EH (cell line): ENCODE measurements at regions not wholly inside any gene's neighbourhood (a gene's known extent, or its start where the extent isn't known, plus 50 kb on each side); places are given as distances from the start of the nearest gene placed in this dataset.

Source experiments
- DNase-seq: peaks from one replicate; pipeline ENCODE4 v3.0.0-alpha.2; 2015; ENCODE audit warnings: low read depth

DNA sequence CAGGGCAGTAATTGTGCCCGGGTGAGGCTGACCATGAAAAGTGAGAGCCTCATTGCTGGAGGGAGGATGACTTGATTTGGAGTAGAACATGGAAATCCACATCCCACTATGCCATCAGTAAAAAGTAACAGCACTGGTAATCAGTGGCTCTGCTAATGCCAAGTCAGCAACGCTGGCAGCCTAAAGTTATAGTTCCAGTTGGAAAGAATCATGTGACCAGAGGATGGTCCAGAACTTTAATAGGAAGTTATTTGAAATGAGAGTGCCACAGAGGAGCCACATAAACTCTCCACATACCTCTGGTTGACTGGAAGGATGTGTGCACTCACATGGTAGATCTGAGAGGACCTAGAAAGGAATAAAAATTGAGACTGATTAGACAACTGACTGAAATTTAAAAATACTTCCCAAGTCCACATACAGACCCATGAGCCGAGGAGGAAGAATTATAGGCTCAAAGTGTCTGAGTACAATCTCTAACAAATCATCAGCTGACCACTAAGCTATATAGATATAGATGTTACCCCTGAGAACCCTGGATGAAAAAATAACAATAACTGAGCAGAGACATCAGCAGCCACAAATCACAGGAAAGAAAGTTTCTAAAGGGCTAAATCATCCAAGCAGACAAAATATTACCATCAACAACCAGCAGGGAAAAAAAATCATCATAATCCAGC lies 346.8 kb downstream of the STK39 start:
- DNase-seq = no peak

GRCh38 chr2:167898340-167898739 lies 349.1 kb downstream of the STK39 start:
- no peak for DNase-seq

DNA sequence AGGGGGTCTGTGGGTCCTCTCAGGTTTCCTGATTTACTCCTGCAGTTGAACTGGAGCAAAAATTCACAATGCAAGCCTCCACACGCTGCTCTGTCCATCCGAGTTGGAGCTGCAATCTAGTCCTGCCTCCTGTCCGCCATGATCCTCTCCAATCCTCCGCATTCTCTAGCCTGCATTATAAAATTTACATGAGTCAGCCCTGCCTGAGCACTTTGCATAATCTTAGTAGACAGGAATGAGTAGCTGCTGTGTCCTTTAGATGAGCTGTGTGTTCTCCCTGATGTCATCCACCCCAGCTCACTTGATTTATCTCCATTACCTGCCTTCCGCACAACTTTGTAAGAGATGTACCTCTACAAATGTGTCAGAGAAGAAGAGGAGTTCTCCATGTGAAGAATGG lies 355.6 kb downstream of the STK39 start:
- no peak for DNase-seq

GRCh38 chr2:167890739-167891138 lies 356.7 kb downstream of the STK39 start:
- DNase-seq = no peak

- DNase-seq = no peak
Measured at GRCh38 chr2:167880415-167880814, 367.0 kb downstream of the STK39 start.

DNA sequence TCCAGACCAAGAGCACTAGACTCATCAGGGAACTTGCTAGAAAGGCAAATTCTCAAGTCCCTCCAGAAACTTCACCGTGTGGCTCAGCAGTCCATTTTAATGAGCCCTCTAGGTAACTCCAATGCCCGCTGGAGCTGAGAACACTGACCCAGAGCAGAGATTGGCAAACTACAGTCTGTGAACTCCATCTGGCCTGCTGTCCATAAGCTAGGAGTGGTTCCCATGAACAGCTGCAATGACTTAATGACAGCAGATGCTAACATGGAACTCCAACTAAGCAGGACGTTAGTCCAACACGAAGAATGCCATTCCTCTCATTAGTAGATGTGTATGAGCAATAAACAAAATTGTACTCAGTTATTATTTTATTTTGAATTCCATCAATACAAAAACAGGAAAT lies 371.9 kb downstream of the STK39 start:
- DNase-seq = no peak

GRCh38 chr2:167874812-167875211 lies 372.6 kb downstream of the STK39 start:
- no peak for DNase-seq

DNA sequence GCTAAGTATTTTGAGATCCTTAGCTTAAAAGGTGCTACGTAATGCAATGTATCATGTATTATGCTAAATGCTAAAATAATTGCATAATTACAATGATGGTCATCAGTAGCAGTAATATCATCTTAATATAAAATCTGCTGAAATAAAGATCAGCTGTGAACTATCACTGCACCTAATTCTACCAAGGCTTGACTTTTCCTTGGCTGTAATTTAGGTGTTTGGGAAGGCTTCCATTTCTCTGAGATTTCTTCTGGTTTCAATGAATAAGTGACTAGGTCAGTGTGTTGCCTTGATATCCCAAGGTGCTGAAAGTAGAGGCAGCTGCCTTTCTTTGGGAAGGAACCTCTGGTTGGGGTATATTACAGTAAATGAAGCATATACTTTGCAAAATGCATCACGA lies 376.1 kb downstream of the STK39 start:
- DNase-seq = no peak

DNA sequence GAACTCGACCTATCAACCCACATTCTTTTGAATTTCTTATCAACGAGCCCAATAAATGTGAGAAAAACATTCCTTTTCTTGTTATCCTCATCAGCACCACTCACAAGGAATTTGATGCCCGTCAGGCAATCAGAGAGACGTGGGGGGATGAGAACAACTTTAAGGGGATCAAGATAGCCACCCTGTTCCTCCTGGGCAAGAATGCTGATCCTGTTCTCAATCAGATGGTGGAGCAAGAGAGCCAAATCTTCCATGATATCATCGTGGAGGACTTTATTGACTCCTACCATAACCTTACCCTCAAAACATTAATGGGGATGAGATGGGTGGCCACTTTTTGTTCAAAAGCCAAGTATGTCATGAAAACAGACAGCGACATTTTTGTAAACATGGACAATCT lies 378.2 kb downstream of the STK39 start:
- DNase-seq = no peak

- no peak for DNase-seq
Measured at GRCh38 chr2:167863377-167863776, 384.0 kb downstream of the STK39 start.

- DNase-seq = peak; percentile 19
Measured at GRCh38 chr2:167862782-167863181, 384.6 kb downstream of the STK39 start.

DNA sequence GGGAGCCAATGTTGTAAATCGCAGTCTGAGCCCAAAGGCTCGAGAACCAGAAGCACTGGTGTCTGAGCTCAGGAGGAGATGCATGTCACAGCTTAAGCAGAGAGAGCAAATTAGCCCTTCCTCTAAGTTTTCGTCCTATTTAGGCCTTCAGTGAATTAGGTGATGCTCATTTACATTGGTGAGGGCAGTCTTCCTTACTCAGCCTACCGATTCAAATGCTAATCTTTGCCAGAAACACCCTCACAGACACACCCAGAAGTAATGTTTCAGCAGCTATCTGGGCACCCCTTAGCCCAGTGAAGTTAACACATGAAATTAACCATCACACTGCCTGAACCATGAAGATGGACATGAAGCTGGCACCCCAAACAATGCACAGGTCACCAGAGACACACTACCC lies 385.1 kb downstream of the STK39 start:
- no peak for DNase-seq

GRCh38 chr2:167861574-167862193 lies 385.7 kb downstream of the STK39 start:
- no peak for DNase-seq

DNA sequence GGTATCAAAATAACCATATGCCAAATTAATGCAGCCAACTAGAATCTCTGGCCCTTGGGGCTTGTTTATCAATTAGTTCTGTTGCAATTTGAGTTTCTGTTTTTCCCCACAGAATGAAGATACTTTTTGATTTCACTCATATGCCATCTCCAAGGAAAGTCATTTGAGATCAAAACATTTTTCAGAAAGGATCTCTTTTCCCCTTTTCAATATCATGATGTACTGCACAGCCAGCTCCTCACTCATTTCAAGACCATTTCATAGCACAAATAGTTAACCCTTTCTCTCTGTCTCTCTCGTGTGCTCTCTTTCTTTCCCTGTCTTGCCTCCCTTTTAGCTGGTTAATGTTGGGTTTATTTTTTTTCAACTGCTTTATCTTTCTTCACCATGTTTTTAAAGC lies 387.3 kb downstream of the STK39 start:
- no peak for DNase-seq

- no peak for DNase-seq
Measured at GRCh38 chr2:167859676-167860075, 387.7 kb downstream of the STK39 start.

DNA sequence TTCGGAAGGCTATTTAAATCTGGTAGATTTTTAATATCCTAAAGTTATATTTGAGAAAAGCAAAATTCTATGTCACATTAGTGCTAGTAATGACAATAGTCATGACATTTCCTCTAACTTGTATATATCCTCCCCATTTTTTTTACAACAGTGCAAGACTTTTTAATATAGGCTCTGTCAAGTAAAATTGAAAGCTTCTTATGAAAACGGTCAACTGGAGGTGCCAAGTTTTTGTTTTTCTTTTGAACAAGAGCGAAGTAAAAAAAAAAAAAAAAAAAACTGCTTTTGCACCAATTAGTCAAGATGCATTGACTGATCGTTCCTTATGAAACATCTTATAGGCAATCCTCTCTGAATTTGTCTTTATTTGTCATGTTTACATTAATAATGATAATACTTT lies 389.3 kb downstream of the STK39 start:
- DNase-seq = no peak

DNA sequence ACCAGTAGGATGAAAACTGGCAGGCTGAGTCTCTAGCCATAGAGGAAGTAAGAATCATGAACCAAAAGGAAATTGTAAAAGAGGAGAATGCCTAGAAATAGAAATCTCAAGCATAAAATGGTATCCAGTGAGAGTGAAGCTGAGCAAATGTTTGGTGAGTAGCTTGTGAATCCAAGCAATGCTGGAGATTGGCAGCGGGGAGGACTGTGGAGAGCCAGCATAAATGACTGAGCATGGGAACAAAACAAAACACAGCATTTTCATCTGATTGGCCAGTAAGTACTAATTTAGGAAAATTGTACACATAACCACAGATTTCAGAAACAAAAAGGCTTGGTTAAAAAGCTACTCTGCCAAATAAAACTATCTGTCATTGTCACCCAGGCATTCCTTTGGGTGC lies 390.0 kb downstream of the STK39 start:
- DNase-seq = no peak

DNA sequence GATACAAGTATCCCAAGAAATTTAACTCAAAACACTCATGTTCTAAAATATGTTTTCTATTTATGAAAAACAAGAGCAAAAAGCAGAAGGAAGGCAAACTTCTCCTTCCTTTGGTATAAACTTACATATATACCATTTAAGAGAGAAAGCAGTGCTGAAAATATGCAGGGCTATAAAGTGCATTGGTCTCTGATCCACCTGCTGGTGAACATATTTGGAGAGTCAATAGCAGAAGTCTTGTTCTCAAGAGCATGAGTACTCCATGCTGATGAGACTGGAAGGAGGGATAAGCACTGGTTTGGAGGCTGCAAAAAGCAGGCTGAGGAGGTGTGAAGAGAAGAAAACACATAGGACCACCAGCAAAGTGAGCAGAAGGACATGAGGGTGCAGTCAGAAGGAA lies 391.2 kb downstream of the STK39 start:
- no peak for DNase-seq

DNA sequence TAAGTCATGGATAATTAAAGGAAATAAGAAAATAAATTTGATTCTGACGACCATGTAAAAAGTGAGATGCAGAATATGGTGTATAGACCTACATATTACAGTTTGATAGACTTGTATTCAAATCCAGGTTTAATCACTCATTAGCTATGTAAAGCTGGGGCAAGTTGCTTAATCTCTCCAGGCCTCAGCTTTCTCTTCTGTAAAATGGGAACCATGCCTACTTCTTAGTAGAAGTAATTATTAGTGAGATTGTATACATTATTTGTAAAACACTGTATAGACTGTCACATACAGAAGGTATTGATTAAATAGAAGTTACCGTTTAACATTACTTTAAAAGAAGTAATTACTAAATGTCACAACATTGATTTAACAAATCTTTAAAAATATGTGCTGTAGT lies 392.2 kb downstream of the STK39 start:
- DNase-seq = no peak

GRCh38 chr2:167853717-167854116 lies 393.7 kb downstream of the STK39 start:
- no peak for DNase-seq

GRCh38 chr2:167851876-167852275 lies 395.5 kb downstream of the STK39 start:
- DNase-seq = no peak

DNA sequence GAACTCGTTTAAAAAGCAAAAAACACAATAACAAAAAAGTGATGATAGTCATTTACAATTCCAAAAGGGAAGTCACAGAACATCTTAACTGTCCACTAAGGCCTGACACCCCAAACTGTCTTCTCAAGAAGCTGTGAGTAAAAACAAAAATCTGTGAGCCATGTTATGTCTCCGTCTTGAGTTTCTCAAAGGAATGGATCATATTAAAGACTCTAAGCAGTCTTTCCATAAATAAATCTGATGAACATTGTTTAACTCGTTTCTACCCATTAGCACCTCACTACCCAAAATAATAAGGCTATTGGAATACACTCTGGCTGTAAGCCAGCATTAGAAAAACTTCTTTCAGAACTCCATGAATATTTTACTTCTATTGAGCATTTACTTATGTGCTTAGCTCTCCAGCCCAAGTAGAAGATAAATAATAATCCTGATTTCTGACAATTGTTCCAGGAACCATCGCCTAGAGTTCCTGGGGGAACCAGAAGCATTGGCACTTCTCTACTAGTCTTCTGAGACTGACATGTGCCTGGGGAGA lies 396.0 kb downstream of the STK39 start:
- no peak for DNase-seq

DNA sequence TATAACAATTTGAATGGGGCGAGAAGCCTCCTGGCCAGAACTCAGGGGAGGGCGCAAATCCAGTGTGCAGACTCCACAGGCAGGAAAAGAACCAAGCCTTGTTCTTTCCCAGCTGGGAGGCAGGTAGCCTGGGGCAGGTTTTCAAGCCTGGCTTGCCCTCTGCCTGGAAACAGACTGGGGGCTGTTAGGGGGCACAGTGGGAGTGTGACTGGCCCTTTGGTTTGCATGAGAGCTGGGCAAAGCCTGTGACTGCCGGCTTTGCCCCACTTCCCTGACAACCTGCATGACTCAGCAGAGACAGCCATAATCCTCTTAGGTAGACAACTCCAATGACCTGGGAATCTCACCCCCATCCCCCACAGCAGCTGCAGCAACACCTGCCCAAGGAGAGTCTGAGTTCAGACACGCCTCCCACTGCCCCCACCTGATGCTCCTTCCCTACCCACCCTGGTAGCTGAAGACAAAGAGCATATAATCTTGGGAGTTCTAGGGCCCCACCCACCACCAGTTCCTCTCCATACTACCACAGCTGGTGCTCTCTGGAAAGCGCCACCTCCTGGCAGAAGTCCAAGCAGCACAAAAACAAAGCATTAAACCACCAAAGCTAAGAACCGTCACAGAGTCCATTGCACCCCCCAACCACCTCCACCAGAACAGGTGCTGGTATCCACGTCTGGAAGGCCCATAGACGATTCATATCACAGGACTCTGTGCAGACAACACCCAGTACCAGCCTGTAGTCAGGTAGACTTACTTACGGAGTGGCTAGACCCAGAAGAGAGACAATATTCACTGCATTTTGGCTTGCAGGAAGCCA lies 402.5 kb downstream of the STK39 start:
- DNase-seq = no peak
